Right lobe of liver (tissue), 6 donors: ENCODE measurements at regions not wholly inside any gene's neighbourhood (a gene's known extent, or its start where the extent isn't known, plus 50 kb on each side); places are given as distances from the start of the nearest gene placed in this dataset.
"Not testable (repeated sequence)": the region's sequence is repeated elsewhere in the genome, so short reads cannot be mapped to it uniquely, and the experiment has no call there.

ENCODE experiments used
- ATAC-seq, 4 donors: fragments of 200-7000 bp; cut with Tn5 transposase; one replicate each; pipeline ENCODE4 v1.9.1; 2020; ENCODE audit warnings: mild to moderate bottlenecking in 4 of 4, moderate library complexity in 4 of 4
- DNase-seq, 3 donors: peaks; one replicate each; pipeline ENCODE4 v3.0.0-alpha.2; 2020
- H3K27ac ChIP-seq, 3 donors: fragments of 200-600 bp; one replicate each; pipeline ENCODE4 v1.8.0; 2022
- H3K27me3 ChIP-seq, 2 donors: fragments of 200-600 bp; one replicate each; pipeline ENCODE4 v1.8.0; 2022
- H3K36me3 ChIP-seq, 4 donors: fragments of 200-600 bp; sonication (generic) in 1 of 4; one replicate each; pipeline versions ENCODE4 v1.5.1 to v1.8.0; 2017 to 2022; ENCODE audit warnings: control low read depth in 1 of 4
- H3K4me1 ChIP-seq, 4 donors: fragments of 200-600 bp; sonication (generic) in 1 of 4; one replicate each; pipeline versions ENCODE4 v1.5.1 to v1.8.0; 2017 to 2022; ENCODE audit warnings: control low read depth in 1 of 4
- H3K4me3 ChIP-seq, 3 donors: fragments of 200-600 bp; one replicate each; pipeline ENCODE4 v1.8.0; 2022
- H3K9me3 ChIP-seq, 4 donors: fragments of 200-600 bp; sonication (generic) in 1 of 4; one replicate each; pipeline versions ENCODE4 v1.5.1 to v1.8.0; 2017 to 2022; ENCODE audit warnings: control low read depth in 1 of 4
- POLR2A ChIP-seq: fragments of 450-650 bp; IDR thresholded peaks from one replicate; pipeline ENCODE4 v1.6.1; 2017; ENCODE audit warnings: antibody characterized with exemption, mild to moderate bottlenecking
- WGBS: methylation state at CpG from one replicate; pipeline ENCODE4 v1.1.6; 2018; ENCODE audit warnings: low coverage, low lambda C conversion rate; ENCODE audit not compliant: insufficient coverage; ENCODE audit errors: missing lambda C conversion rate; 5-methylcytosine and 5-hydroxymethylcytosine counted together
- intact Hi-C, 2 donors: fragments of 100-400 bp; cut with DNase I; formaldehyde crosslinking; loops; one replicate each; pipeline versions ENCODE4 v1.11.2 to v1.14.1; 2022
- TF ChIP-seq, protein P1 (sequence below), 4 donors: fragments of 200-600 bp in 3 of 4; fragments of 450-650 bp in 1 of 4; IDR thresholded peaks; one replicate each; pipeline versions ENCODE4 v1.5.1 to v1.8.0; 2016 to 2022; ENCODE audit warnings: antibody characterized with exemption in 4 of 4, mild to moderate bottlenecking in 2 of 4
- donor health status: DM: no; HTN: yes; CAD: no.
- donor health status: DM: no; HTN: no; CAD: no.
- donor health status: DM: no; HTN: no; CAD: no.
- donor health status: DM: no; HTN: yes; CAD: no.
- donor health status: DM: no; HTN: yes; CAD: no.

DNA sequence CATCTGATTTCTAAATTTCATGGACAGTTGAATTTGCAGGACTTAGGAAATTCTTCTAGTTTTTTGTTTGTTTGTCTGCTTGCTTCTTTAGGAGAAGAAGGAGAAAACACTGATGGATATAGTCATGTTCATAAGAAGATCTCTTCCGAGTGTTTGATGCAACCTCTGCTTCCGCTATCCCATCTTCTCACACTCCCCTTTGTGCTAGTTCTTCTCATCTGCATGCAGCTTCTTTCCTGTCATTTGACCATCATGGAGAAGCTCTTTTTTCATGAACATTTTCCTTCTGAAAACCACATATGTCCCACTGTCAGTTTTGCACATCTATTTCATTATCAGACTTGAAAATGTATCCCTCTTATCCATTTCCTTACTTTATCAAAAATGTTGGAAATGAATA lies 346.9 kb upstream of the PRKCQ start:
- Histone ChIP-seq H3K27me3 (no peaks in the 10 kb centered on the region), H3K9me3 (no peaks in the 10 kb centered on the region), H3K4me3 (no peak overlapping the region), H3K27ac (no peak overlapping the region), H3K4me1 (no peaks in the 10 kb centered on the region), H3K36me3 (no peaks in the 10 kb centered on the region)
- DNase-seq (no peak), ATAC-seq (peak in 1 of 4 donors; percentile 30)
- intact Hi-C loops: no loop called here
- TF ChIP-seq, protein P1, sequence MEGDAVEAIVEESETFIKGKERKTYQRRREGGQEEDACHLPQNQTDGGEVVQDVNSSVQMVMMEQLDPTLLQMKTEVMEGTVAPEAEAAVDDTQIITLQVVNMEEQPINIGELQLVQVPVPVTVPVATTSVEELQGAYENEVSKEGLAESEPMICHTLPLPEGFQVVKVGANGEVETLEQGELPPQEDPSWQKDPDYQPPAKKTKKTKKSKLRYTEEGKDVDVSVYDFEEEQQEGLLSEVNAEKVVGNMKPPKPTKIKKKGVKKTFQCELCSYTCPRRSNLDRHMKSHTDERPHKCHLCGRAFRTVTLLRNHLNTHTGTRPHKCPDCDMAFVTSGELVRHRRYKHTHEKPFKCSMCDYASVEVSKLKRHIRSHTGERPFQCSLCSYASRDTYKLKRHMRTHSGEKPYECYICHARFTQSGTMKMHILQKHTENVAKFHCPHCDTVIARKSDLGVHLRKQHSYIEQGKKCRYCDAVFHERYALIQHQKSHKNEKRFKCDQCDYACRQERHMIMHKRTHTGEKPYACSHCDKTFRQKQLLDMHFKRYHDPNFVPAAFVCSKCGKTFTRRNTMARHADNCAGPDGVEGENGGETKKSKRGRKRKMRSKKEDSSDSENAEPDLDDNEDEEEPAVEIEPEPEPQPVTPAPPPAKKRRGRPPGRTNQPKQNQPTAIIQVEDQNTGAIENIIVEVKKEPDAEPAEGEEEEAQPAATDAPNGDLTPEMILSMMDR (IDR thresholded peaks at IDR 0.05): no peak
- TF ChIP-seq POLR2A: no peak
- WGBS: 66% methylated on average over 2 of the region's 2 CpGs

DNA sequence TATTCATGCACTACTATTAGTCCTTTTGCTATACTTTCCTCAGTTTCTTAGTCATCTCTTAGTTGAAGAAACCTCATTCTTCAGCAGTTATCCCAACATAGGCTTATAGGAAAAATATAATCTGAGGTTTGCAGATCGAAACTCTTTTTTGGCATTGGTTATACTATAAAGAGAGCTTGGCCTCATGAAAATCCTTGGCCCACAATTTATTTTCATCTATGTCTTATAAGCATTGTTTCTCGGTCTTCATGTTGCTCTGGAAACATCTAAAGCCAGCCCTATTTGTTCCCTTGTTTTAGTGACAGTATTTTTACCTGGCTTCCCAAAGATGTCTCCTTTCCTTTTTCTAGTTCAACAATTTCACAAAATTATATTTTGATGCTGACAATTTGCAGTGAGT lies 345.1 kb upstream of the PRKCQ start:
- WGBS: 42% methylated on average over 2 of the region's 2 CpGs
- H3K27me3 ChIP-seq: no peaks in the 10 kb centered on the region
- H3K27ac ChIP-seq: no peak overlapping the region
- H3K4me3 ChIP-seq: no peak overlapping the region
- intact Hi-C loops: no loop called here
- no peaks in the 10 kb centered on the region for H3K9me3 ChIP-seq
- no peaks in the 10 kb centered on the region for H3K36me3 ChIP-seq
- no peak for ATAC-seq
- H3K4me1 ChIP-seq: no peaks in the 10 kb centered on the region
- no peak for DNase-seq
- TF ChIP-seq POLR2A: no peak
- TF ChIP-seq, protein P1 (IDR thresholded peaks at IDR 0.05): no peak

DNA sequence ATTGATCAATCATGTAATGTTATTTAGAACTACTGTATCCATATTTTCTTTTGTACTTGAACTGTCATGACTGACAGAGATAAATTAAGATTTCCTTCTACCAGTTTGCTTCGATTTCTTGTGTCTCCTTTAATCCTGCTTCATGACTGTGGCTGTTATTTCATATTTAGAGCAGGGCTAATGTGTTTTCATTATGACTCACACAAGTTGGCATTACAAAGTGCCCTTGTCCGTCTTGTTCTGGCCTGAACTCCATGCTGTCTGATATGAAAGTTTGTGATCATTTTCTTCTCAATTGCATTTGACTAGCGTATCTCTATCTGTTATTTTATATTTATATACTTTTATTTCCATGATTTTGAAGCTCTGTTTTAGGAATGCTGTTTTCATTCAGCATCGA lies 344.1 kb upstream of the PRKCQ start:
- Histone ChIP-seq H3K9me3 (no peaks in the 10 kb centered on the region), H3K27ac (no peak overlapping the region), H3K36me3 (no peaks in the 10 kb centered on the region), H3K4me1 (no peaks in the 10 kb centered on the region), H3K27me3 (no peaks in the 10 kb centered on the region), H3K4me3 (no peak overlapping the region)
- intact Hi-C loops: no loop called here
- no peak for ATAC-seq
- 45% methylated on average over 4 of the region's 4 CpGs for WGBS
- no peak for DNase-seq
- TF ChIP-seq, protein P1 (IDR thresholded peaks at IDR 0.05): no peak
- no peak for TF ChIP-seq POLR2A

DNA sequence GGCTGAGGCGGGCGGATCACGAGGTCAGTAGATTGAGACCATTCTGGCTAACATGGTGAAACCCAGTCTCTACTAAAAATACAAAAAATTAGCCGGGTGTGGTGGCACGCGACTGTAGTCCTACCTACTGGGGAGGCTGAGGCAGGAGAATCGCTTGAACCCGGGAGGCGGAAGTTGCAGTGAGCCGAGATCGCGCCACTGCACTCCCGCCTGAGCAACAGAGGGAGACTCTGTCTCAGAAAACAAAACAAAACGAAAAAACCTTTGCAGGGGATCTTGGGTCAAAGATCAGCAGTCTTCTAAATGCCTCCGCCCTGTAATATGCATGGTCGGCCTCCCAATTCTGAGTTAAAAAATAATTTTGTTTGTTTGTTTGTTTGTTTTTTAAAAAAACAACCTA lies 340.9 kb upstream of the PRKCQ start:
- H3K4me1 ChIP-seq, H3K27ac ChIP-seq, DNase-seq, H3K36me3 ChIP-seq, H3K4me3 ChIP-seq, H3K9me3 ChIP-seq, intact Hi-C loops, ATAC-seq, H3K27me3 ChIP-seq: not testable (repeated sequence)
- 72% methylated on average over 8 of the region's 16 CpGs for WGBS

DNA sequence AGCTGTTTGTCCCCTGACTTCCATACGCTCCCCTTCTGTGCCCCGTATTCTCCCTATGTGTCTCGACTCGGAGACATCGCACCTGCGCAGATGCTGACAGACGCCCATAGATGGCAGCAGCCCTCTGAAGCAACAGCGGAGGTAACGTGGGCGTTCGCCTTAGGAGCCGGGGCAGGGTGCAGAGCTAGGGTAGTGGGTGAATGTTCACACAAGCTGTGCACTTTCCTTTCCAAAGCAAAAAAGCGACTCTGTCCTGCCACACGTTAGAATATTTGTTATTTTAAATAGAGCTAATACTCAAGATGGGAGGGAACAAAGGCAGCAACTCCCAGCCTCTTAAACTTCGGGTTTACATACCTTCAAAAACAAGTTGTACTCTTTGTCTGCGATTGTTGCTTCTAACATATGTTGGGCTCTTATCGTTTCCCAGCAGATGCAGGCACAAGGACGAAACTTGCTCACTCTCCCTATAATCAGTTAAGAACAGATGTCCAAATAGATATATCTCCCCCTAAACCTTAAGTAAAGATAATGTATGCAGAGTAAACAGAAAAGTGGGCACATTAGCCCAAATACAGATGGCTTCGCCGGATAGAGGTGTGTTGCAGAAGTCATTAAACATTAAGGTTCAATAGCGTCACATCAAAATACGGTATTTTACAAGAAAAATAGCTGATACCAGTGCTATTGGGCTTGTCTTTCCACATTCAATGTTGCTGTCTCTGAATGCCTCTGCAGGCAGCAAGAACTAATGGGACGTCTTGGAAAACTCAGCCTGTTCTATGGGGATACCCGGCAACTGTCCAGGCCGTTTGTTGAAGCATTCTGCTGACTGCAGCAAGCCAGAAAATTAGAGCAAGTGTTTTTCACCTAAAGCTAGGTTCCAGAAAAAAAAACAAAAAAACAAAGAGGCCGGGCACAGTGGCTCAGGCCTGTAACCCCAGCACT lies 340.3 kb upstream of the PRKCQ start:
- intact Hi-C loops: no loop called here
- TF ChIP-seq, protein P1 (IDR thresholded peaks at IDR 0.05): peak; percentile 37 to 55 (median 54)
- TF ChIP-seq POLR2A: no peak
- DNase-seq (peak; percentile 58 to 73 (median 73)), ATAC-seq (peak; percentile 81 to 98 (median 93))
- Histone ChIP-seq H3K36me3 (no peaks in the 10 kb centered on the region), H3K9me3 (no peaks in the 10 kb centered on the region), H3K4me3 (no peak overlapping the region), H3K4me1 (no peaks in the 10 kb centered on the region), H3K27me3 (no peaks in the 10 kb centered on the region), H3K27ac (no peak overlapping the region)
- 20% methylated on average over 22 of the region's 26 CpGs for WGBS
